OCI-LY1 (cell line): ENCODE measurements at regions not wholly inside any gene's neighbourhood (a gene's known extent, or its start where the extent isn't known, plus 50 kb on each side); places are given as distances from the start of the nearest gene placed in this dataset.

Experiments
- CTCF ChIP-seq: fragments of 200-600 bp; sonication (generic), shearing (Covaris generic); IDR thresholded peaks from 2 replicates; pipeline ENCODE4 v1.5.1; 2017; ENCODE audit warnings: mild to moderate bottlenecking, antibody characterized with exemption, low read length, moderate library complexity, mixed read lengths
- EZH2 ChIP-seq: fragments of 200-600 bp; sonication (generic), shearing (Covaris generic); IDR thresholded peaks from 2 replicates; pipeline ENCODE4 v1.8.0; 2017; ENCODE audit warnings: borderline replicate concordance, mixed run types, mild to moderate bottlenecking, antibody characterized with exemption, low read length, moderate library complexity, mixed read lengths

GRCh38 chr12:114254998-114255397 lies 150.9 kb downstream of the TBX5 start:
- no peak for TF ChIP-seq CTCF
- TF ChIP-seq EZH2: no peak
